H1 (cell line): ENCODE measurements at regions not wholly inside any gene's neighbourhood (a gene's known extent, or its start where the extent isn't known, plus 50 kb on each side); places are given as distances from the start of the nearest gene placed in this dataset.

ENCODE experiments used
- CTCF ChIA-PET: fragments of 300-600 bp; sonication (Branson Sonifier 250); formaldehyde crosslinking; loops from one replicate; lab custom pipeline; 2021; ENCODE audit not compliant: partially characterized antibody; lab: Charles Lee
- POLR2A ChIA-PET: fragments of 300-600 bp; sonication (Branson Sonifier 250); formaldehyde crosslinking; loops from one replicate; lab custom pipeline; 2021; ENCODE audit warnings: inconsistent platforms; ENCODE audit not compliant: partially characterized antibody; lab: Charles Lee
- DNase-seq, 2 experiments: peaks; one replicate each; pipeline versions ENCODE4 v3.0.0 to v3.0.0-alpha.2; 2010 to 2022; ENCODE audit warnings: low spot score in 2 of 2, low read depth in 1 of 2, mixed read lengths in 1 of 2
- FAIRE-seq: peaks from 2 replicates; lab custom pipeline; 2011; peaks lifted over from hg19 to GRCh38; lab: Jason Lieb, UNC
- H2AFZ ChIP-seq: 2 replicates; pipeline ENCODE4 v1.8.1; 2012; ENCODE audit warnings: low read length, inconsistent platforms
- H2AK5ac ChIP-seq: 2 replicates; pipeline ENCODE4 v1.6.1; 2013; ENCODE audit warnings: low read depth, low read length
- H2BK120ac ChIP-seq: replicated peaks from 2 replicates; pipeline ENCODE3; 2013; ENCODE audit warnings: low read depth, low read length, inconsistent platforms
- H2BK12ac ChIP-seq: 2 replicates; pipeline ENCODE4 v1.6.1; 2013; ENCODE audit warnings: low read depth, low read length
- H2BK15ac ChIP-seq: 2 replicates; pipeline ENCODE4 v1.6.1; 2013; ENCODE audit warnings: low read length
- H2BK20ac ChIP-seq: 2 replicates; pipeline ENCODE4 v1.6.1; 2013; ENCODE audit warnings: low read length
- H2BK5ac ChIP-seq: 2 replicates; pipeline ENCODE4 v1.6.1; 2013; ENCODE audit warnings: low read depth, low read length
- H3K14ac ChIP-seq: 2 replicates; pipeline ENCODE4 v1.6.1; 2013; ENCODE audit warnings: inconsistent platforms; ENCODE audit not compliant: insufficient read length
- H3K18ac ChIP-seq: 2 replicates; pipeline ENCODE4 v1.6.1; 2013; ENCODE audit warnings: low read length; ENCODE audit errors: extremely low read depth
- H3K23ac ChIP-seq: 2 replicates; pipeline ENCODE4 v1.6.1; 2013; ENCODE audit warnings: inconsistent platforms; ENCODE audit not compliant: insufficient read length
- H3K23me2 ChIP-seq: 2 replicates; pipeline ENCODE4 v1.6.1; 2013; ENCODE audit warnings: low read depth, low read length
- H3K27ac ChIP-seq: 2 replicates; pipeline ENCODE4 v1.6.1; 2011; ENCODE audit warnings: low read depth, low read length, inconsistent platforms
- H3K27me3 ChIP-seq, 4 experiments: replicated peaks in 1 of 4; 1 replicate in 1 of 4; 2 replicates in 3 of 4; pipeline versions ENCODE4 v1.6.1 to v1.8.1; 2011 to 2013; ENCODE audit warnings: low read length in 3 of 4, mild to moderate bottlenecking in 3 of 4, inconsistent platforms in 2 of 4, mixed read lengths in 2 of 4, moderate library complexity in 1 of 4; ENCODE audit not compliant: control insufficient read depth in 3 of 4, insufficient read depth in 3 of 4; ENCODE audit errors: extremely low read depth in 1 of 4
- H3K36me3 ChIP-seq, 4 experiments: 2 replicates each; pipeline versions ENCODE4 v1.6.1 to v1.8.1; 2011 to 2013; ENCODE audit warnings: mild to moderate bottlenecking in 4 of 4, low read length in 3 of 4, moderate library complexity in 2 of 4, control low read depth in 1 of 4, inconsistent platforms in 1 of 4; ENCODE audit not compliant: insufficient read depth in 4 of 4, control insufficient read depth in 2 of 4
- H3K4ac ChIP-seq: replicated peaks from 2 replicates; pipeline ENCODE3; 2013; ENCODE audit warnings: low read length, low read depth, mixed read lengths, inconsistent platforms; ENCODE audit not compliant: insufficient read length
- H3K4me1 ChIP-seq, 4 experiments: replicated peaks in 1 of 4; 1 replicate in 1 of 4; 2 replicates in 3 of 4; pipeline versions ENCODE4 v1.6.1 to v1.8.1; 2011 to 2013; ENCODE audit warnings: low read length in 3 of 4, inconsistent platforms in 2 of 4, mixed read lengths in 1 of 4; ENCODE audit not compliant: insufficient read depth in 4 of 4, control insufficient read depth in 3 of 4
- H3K4me2 ChIP-seq, 2 experiments: 2 replicates each; pipeline versions ENCODE4 v1.6.1 to v1.8.1; 2011 to 2013; ENCODE audit warnings: low read depth in 2 of 2, low read length in 2 of 2, control low read depth in 1 of 2, inconsistent platforms in 1 of 2, mild to moderate bottlenecking in 1 of 2; ENCODE audit not compliant: insufficient read depth in 1 of 2
- H3K4me3 ChIP-seq, 4 experiments: fragments of 200-600, 300-600 bp in 1 of 4; sonication (generic), shearing (Covaris generic), sonication (Bioruptor Twin) in 1 of 4; 2 replicates each; pipeline versions ENCODE4 v1.5.1 to v1.8.1; 2011 to 2016; ENCODE audit warnings: low read length in 4 of 4, low read depth in 3 of 4, control low read depth in 2 of 4, inconsistent platforms in 2 of 4, mild to moderate bottlenecking in 2 of 4, mixed read lengths in 1 of 4, moderate library complexity in 1 of 4; ENCODE audit not compliant: insufficient read depth in 2 of 4; ENCODE audit errors: extremely low read depth in 1 of 4
- H3K56ac ChIP-seq: replicated peaks from 2 replicates; pipeline ENCODE3; 2013; ENCODE audit warnings: low read depth, mild to moderate bottlenecking, mixed read lengths, low read length, inconsistent platforms; ENCODE audit not compliant: insufficient read length
- H3K79me1 ChIP-seq: 2 replicates; pipeline ENCODE4 v1.6.1; 2013; ENCODE audit warnings: low read depth, low read length, control low read depth
- H3K79me2 ChIP-seq, 2 experiments: 2 replicates each; pipeline versions ENCODE4 v1.6.1 to v1.8.1; 2012 to 2013; ENCODE audit warnings: low read length in 2 of 2, mild to moderate bottlenecking in 2 of 2, inconsistent platforms in 1 of 2; ENCODE audit not compliant: insufficient read depth in 2 of 2, control insufficient read depth in 1 of 2
- H3K9ac ChIP-seq, 4 experiments: replicated peaks in 1 of 4; 1 replicate in 1 of 4; 2 replicates in 3 of 4; pipeline versions ENCODE4 v1.6.1 to v1.8.1; 2011 to 2013; ENCODE audit warnings: low read depth in 3 of 4, low read length in 3 of 4, control low read depth in 2 of 4, mild to moderate bottlenecking in 2 of 4, moderate library complexity in 2 of 4, inconsistent platforms in 1 of 4; ENCODE audit errors: extremely low read depth in 1 of 4
- H3K9me3 ChIP-seq, 2 experiments: 2 replicates each; pipeline versions ENCODE4 v1.6.1 to v1.8.1; 2012 to 2013; ENCODE audit warnings: mild to moderate bottlenecking in 2 of 2, moderate library complexity in 2 of 2, control low read depth in 1 of 2, inconsistent platforms in 1 of 2, low read depth in 1 of 2, low read length in 1 of 2, mixed read lengths in 1 of 2; ENCODE audit not compliant: insufficient read depth in 2 of 2
- H4K20me1 ChIP-seq, 2 experiments: replicated peaks in 1 of 2; 2 replicates each; pipeline versions ENCODE3 to v1.8.1; 2011 to 2013; ENCODE audit warnings: inconsistent platforms in 2 of 2, low read length in 2 of 2, mild to moderate bottlenecking in 1 of 2; ENCODE audit not compliant: insufficient read depth in 2 of 2, control insufficient read depth in 1 of 2
- H4K5ac ChIP-seq: 2 replicates; pipeline ENCODE4 v1.6.1; 2013; ENCODE audit warnings: low read length, low read depth, mixed read lengths, inconsistent platforms; ENCODE audit not compliant: insufficient read length
- H4K8ac ChIP-seq: 2 replicates; pipeline ENCODE4 v1.8.0; 2013; ENCODE audit warnings: mild to moderate bottlenecking, moderate library complexity, low read length, inconsistent platforms; ENCODE audit not compliant: insufficient read depth; ENCODE audit errors: extremely low read depth
- H4K91ac ChIP-seq: replicated peaks from 2 replicates; pipeline ENCODE3; 2013; ENCODE audit warnings: low read length, mixed read lengths, inconsistent platforms; ENCODE audit not compliant: insufficient read length
- BCL11A ChIP-seq, 2 experiments: IDR thresholded peaks; one replicate each; pipeline ENCODE4 v1.6.1; 2011; ENCODE audit warnings: low read depth in 2 of 2, low read length in 2 of 2, mild to moderate bottlenecking in 2 of 2
- JUND ChIP-seq: IDR thresholded peaks from 2 replicates; pipeline ENCODE4 v1.6.1; 2011; ENCODE audit warnings: mild to moderate bottlenecking, improper control_type of control experiment, low read length
- NANOG ChIP-seq: IDR thresholded peaks from 2 replicates; pipeline ENCODE4 v1.6.1; 2011; ENCODE audit warnings: low read length, low read depth, mild to moderate bottlenecking, inconsistent platforms; ENCODE audit not compliant: insufficient read depth, poor library complexity, severe bottlenecking
- ZNF274 ChIP-seq: IDR thresholded peaks from 2 replicates; pipeline ENCODE4 v1.7.0; 2012; ENCODE audit warnings: low read length, borderline replicate concordance; ENCODE audit errors: extremely low read depth
- WGBS, 2 experiments: shearing (Covaris generic) in 1 of 2; methylation state at CpG; one replicate each; pipeline versions ENCODE4 v1.1.6 to v1.1.7; 2013 to 2015; ENCODE audit warnings: low lambda C conversion rate in 2 of 2, mixed read lengths in 2 of 2, inconsistent platforms in 1 of 2, low coverage in 1 of 2, missing lambda C conversion rate in 1 of 2; ENCODE audit not compliant: insufficient replicate concordance in 2 of 2, insufficient coverage in 1 of 2, insufficient read length in 1 of 2; ENCODE audit errors: extremely low coverage in 1 of 2, missing lambda C conversion rate in 1 of 2; 5-methylcytosine and 5-hydroxymethylcytosine counted together

- H3K56ac ChIP-seq = no peak overlapping the region
- H3K27me3 ChIP-seq = no peaks in the 10 kb centered on the region; a peak in 1 of 7 replicates
- CTCF ChIA-PET = interaction anchor here (0.8 to 6.9 kb wide), 7 partner anchors 33 to 253 kb away, joined by 3 to 82 read pairs (median 3); no protein-coding TSS in a partner anchor
- H3K79me1 ChIP-seq = no peaks in the 10 kb centered on the region
- no peak overlapping the region for H4K8ac ChIP-seq
- H3K27ac ChIP-seq = no peak overlapping the region
- no peak overlapping the region for H3K18ac ChIP-seq
- no peak overlapping the region for H2AFZ ChIP-seq
- no peak overlapping the region for H2BK15ac ChIP-seq
- H3K4me3 ChIP-seq = no peak overlapping the region
- H3K14ac ChIP-seq = no peak overlapping the region
- H2AK5ac ChIP-seq = no peak overlapping the region
- no peak overlapping the region for H4K5ac ChIP-seq
- H2BK120ac ChIP-seq = no peak overlapping the region
- H2BK12ac ChIP-seq = no peak overlapping the region
- no peak overlapping the region for H3K9ac ChIP-seq
- H4K91ac ChIP-seq = no peak overlapping the region
- no peak for TF ChIP-seq ZNF274
- TF ChIP-seq JUND = no peak
- TF ChIP-seq NANOG = no peak
- no peak for TF ChIP-seq BCL11A (IDR thresholded peaks at IDR 0.05; ENCODE audit: low read depth in 2 of 2, low read length in 2 of 2)
- TF ChIP-seq, all 59 proteins: peak for 0
- Histone ChIP-seq H2BK20ac (no peak overlapping the region), H3K4me2 (no peak overlapping the region), H3K4me1 (no peaks in the 10 kb centered on the region), H3K23me2 (no peaks in the 10 kb centered on the region), H4K20me1 (no peaks in the 10 kb centered on the region), H3K9me3 (no peaks in the 10 kb centered on the region), H3K23ac (no peak overlapping the region), H3K79me2 (no peaks in the 10 kb centered on the region), H3K4ac (no peak overlapping the region), H3K36me3 (no peaks in the 10 kb centered on the region), H2BK5ac (no peak overlapping the region)
- POLR2A ChIA-PET = no interaction called here
- 85% methylated on average over 3 of the region's 3 CpGs; no CpG with 5 or more reads in 1 of the 2 experiments for WGBS, 2 experiments
- DNase-seq = no peak
- FAIRE-seq = no peak
Measured at GRCh38 chr10:91042069-91042468, 121.2 kb upstream of the ANKRD1 start.
